Activated CD4-positive, alpha-beta memory T cell treated with anti-CD3 and anti-CD28 coated beads, Interleukin-2, amount 10 ng/mL, durations not matched to agents 7 days and 5 days (primary cell): ENCODE measurements at regions not wholly inside any gene's neighbourhood (a gene's known extent, or its start where the extent isn't known, plus 50 kb on each side); places are given as distances from the start of the nearest gene placed in this dataset.

Source experiments
- CTCF ChIA-PET: fragments of 350-600 bp; sonication (Branson Sonifier 250); formaldehyde crosslinking; loops from one replicate; lab custom pipeline; 2021; ENCODE audit warnings: antibody characterized with exemption, inconsistent platforms; lab: Charles Lee
- POLR2A ChIA-PET: fragments of 350-600 bp; sonication (Branson Sonifier 250); formaldehyde crosslinking; loops from one replicate; lab custom pipeline; 2021; ENCODE audit warnings: antibody characterized with exemption; lab: Charles Lee
- DNase-seq: peaks from one replicate; pipeline ENCODE4 v3.0.0-alpha.2; 2020
- H3K27ac Mint-ChIP-seq: one replicate; pipeline ENCODE4 v1.8.0; 2021; ENCODE audit warnings: mild to moderate bottlenecking, mixed read lengths
- H3K27me3 Mint-ChIP-seq: one replicate; pipeline ENCODE4 v1.8.0; 2021; ENCODE audit warnings: mixed read lengths
- H3K36me3 Mint-ChIP-seq: one replicate; pipeline ENCODE4 v1.8.0; 2021; ENCODE audit warnings: low read depth, mixed read lengths
- H3K4me1 Mint-ChIP-seq: one replicate; pipeline ENCODE4 v1.8.0; 2021; ENCODE audit warnings: mixed read lengths
- H3K4me3 Mint-ChIP-seq: one replicate; pipeline ENCODE4 v1.8.0; 2021; ENCODE audit warnings: mild to moderate bottlenecking, mixed read lengths
- H3K9me3 Mint-ChIP-seq: one replicate; pipeline ENCODE4 v1.8.0; 2021; ENCODE audit warnings: mixed read lengths

DNA sequence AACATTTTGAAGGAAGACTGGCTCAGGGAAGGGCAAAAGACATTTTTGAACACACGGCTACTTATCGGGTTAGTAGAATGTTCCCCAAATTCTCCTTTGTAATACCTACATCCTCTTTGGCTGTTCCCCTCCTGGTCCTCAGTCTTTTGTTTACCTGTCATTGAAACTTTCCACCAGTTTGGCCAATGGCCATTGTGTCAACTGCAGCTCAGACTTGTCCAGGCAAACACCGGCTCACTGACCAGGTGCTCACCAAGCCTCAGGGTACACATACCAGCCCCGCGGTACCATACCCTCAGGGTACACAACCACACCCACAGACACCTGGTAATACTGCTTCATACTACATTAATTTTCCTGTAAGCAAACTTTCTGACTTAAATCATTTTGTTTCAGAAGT lies 84.8 kb upstream of the ZNF648 start:
- DNase-seq: no peak
- POLR2A ChIA-PET: no interaction called here
- Mint-ChIP-seq H3K27me3 (no peaks in the 10 kb centered on the region), H3K4me1 (peaks cover 42% of the 10 kb centered on the region), H3K9me3 (no peaks in the 10 kb centered on the region), H3K36me3 (no peaks in the 10 kb centered on the region), H3K4me3 (no peak overlapping the region), H3K27ac (no peak overlapping the region)
- CTCF ChIA-PET: interaction anchor here (1.3 to 9.2 kb wide), 5 partner anchors 60 to 251 kb away, joined by 4 to 202 read pairs (median 5); partner anchors contain the start of genes GLUL and TEDDM1

GRCh38 chr1:182145441-182145840 lies 83.9 kb upstream of the ZNF648 start:
- no peak overlapping the region for H3K27ac Mint-ChIP-seq
- CTCF ChIA-PET: interaction anchor here (1.3 to 9.2 kb wide), 7 partner anchors 7 to 252 kb away, joined by 3 to 202 read pairs (median 5); partner anchors contain the start of genes GLUL and TEDDM1
- H3K4me3 Mint-ChIP-seq: no peak overlapping the region
- H3K4me1 Mint-ChIP-seq: peaks cover 42% of the 10 kb centered on the region
- POLR2A ChIA-PET: interaction anchor here (1.5 kb wide), 1 partner anchor 247 kb away, joined by 6 read pairs; the partner anchor contains the start of gene GLUL
- H3K27me3 Mint-ChIP-seq: peaks cover 4% of the 10 kb centered on the region
- H3K9me3 Mint-ChIP-seq: no peaks in the 10 kb centered on the region
- DNase-seq: no peak
- H3K36me3 Mint-ChIP-seq: no peaks in the 10 kb centered on the region

- no peak overlapping the region for H3K27ac Mint-ChIP-seq
- ChIA-PET CTCF (interaction anchor here (0.7 to 9.2 kb wide), 16 partner anchors 8 to 260 kb away, joined by 3 to 202 read pairs (median 5); partner anchors contain the start of gene TEDDM1), POLR2A (interaction anchor here (1.4 to 1.5 kb wide), 2 partner anchors 9 to 247 kb away, joined by 3 to 6 read pairs; partner anchors contain the start of gene GLUL)
- peaks cover 8% of the 10 kb centered on the region for H3K27me3 Mint-ChIP-seq
- no peaks in the 10 kb centered on the region for H3K36me3 Mint-ChIP-seq
- H3K4me1 Mint-ChIP-seq: peaks cover 38% of the 10 kb centered on the region
- H3K9me3 Mint-ChIP-seq: no peaks in the 10 kb centered on the region
- H3K4me3 Mint-ChIP-seq: no peak overlapping the region
- DNase-seq: no peak
Observed at GRCh38 chr1:182144646-182145030, 83.1 kb upstream of the ZNF648 start.

DNA sequence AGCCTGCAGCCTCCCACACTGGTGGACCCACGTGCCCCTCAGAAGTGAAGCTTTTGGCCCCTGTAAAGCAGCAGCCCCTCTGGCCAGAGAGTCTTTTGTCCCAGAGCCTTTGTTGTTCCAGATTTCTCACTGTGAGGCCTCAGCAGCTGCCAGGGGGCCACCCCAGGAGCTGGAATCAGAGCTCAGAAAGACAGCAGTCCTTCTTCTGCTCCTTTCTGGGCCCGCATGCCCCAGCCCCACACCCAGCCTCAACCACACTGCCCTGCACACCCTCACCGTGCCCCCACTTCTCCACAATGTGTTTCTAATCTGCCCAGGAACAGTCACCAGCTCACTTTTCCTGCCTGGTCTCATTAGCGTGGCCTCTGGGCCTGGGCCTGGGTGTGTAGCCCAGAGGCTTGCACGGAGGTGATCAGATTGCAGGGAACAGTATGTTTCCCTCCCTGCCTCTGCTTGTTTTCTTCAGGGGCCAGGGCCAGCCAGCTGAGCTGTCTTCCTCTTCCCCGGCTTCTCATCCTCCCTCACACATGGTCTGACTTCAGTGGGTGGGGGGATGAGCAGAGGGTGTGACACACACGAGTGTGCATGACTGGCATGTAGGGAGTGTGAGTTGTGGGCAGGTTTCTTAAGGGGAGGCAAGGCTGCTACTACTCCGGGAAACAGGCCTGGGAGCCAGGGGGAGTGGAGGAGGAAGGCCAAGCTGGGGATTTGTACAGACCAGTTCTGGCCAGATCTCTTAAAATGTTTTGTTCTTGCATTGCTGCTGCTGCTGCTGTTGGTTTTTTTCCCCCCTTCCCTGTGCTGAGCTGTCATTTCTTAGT lies 82.5 kb upstream of the ZNF648 start:
- Mint-ChIP-seq H3K27ac (no peak overlapping the region), H3K4me3 (no peak overlapping the region), H3K27me3 (peaks cover 8% of the 10 kb centered on the region), H3K4me1 (peaks cover 32% of the 10 kb centered on the region), H3K9me3 (no peaks in the 10 kb centered on the region), H3K36me3 (no peaks in the 10 kb centered on the region)
- POLR2A ChIA-PET: interaction anchor here (0.9 to 2.0 kb wide), 6 partner anchors 10 to 257 kb away, joined by 3 to 12 read pairs (median 5); partner anchors contain the start of gene GLUL
- CTCF ChIA-PET: interaction anchor here (0.5 to 9.2 kb wide), 38 partner anchors 9 to 638 kb away, joined by 3 to 202 read pairs (median 5); partner anchors contain the start of genes GLUL and TEDDM1
- no peak for DNase-seq

DNA sequence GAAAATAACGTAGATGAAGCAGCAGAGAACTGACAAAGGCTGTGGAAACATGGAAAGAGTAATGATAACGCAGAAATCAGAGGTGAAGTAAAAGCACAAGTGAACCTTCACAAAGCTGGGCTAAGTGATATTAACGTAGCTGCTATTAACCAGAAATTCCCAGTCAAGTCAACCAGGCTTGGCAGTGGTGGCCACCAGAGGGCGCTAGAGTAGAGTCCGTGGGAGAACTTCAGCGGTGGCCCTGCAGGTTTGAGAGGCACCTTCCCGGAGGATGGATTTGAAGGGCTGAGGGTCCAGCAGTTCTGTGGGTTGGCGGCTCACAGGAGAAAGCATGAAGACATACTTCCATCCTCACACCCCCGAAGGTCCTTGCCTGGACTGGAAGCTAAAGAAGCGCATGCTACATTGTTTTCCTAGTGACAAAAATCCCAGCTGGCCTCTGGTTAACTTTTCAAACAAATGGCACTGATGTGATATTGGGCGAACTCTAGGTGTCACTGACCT lies 81.7 kb upstream of the ZNF648 start:
- DNase-seq: peak; percentile 87
- Mint-ChIP-seq H3K9me3 (no peaks in the 10 kb centered on the region), H3K4me1 (peaks cover 28% of the 10 kb centered on the region), H3K4me3 (no peak overlapping the region), H3K27ac (no peak overlapping the region), H3K36me3 (no peaks in the 10 kb centered on the region), H3K27me3 (peaks cover 8% of the 10 kb centered on the region)
- ChIA-PET CTCF (interaction anchor here (0.5 to 9.2 kb wide), 49 partner anchors 8 to 639 kb away, joined by 3 to 202 read pairs (median 4); partner anchors contain the start of genes GLUL and TEDDM1), POLR2A (interaction anchor here (0.8 to 2.0 kb wide), 6 partner anchors 11 to 258 kb away, joined by 3 to 12 read pairs (median 4); no protein-coding TSS in a partner anchor)

DNA sequence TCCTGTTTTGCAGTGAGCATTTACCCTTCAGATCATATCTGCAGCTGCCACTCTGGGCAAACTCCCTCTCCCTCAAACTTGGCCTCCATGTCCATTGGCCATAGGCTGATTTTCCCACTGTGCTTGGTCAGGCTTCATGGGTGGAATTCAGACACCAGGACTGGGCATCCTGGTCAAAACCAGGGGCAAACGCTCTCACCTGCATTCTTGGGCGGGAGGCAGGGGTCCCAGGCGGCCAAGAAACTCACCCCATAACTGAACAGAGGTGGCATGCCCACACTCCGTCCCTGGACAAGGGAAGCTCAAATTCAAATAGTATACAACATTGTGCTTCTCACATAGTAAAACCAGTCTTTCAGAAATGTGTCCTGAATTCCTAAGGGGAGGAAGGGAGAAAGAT lies 81.1 kb upstream of the ZNF648 start:
- ChIA-PET POLR2A (interaction anchor here (0.8 to 2.0 kb wide), 3 partner anchors 105 to 254 kb away, joined by 3 to 12 read pairs (median 7); no protein-coding TSS in a partner anchor), CTCF (interaction anchor here (0.6 to 9.2 kb wide), 37 partner anchors 8 to 640 kb away, joined by 3 to 202 read pairs (median 4); partner anchors contain the start of genes GLUL and TEDDM1)
- Mint-ChIP-seq H3K27ac (no peak overlapping the region), H3K4me3 (no peak overlapping the region), H3K9me3 (no peaks in the 10 kb centered on the region), H3K36me3 (no peaks in the 10 kb centered on the region), H3K27me3 (peaks cover 8% of the 10 kb centered on the region), H3K4me1 (peaks cover 28% of the 10 kb centered on the region)
- no peak for DNase-seq

DNA sequence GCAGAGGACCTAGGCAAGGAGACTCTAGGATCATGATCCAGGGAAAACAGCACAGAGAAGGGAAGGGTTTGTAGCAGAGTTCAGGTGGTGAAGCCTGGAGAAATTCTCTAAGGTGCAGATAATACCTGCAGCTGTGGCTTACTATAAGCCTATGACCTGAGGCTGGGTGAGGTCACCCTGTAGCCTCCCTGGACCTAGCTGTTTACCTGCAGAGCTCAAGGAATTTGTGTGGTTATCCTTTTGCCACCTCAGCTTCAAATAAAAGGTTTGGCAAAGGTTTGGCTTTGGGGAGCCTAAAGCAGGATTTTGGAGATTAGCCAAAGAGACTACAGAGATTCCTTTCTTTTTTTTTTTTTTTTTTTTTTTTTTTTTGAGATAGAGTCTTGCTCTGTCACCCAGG lies 79.5 kb upstream of the ZNF648 start:
- ChIA-PET POLR2A (interaction anchor here (0.6 kb wide), 1 partner anchor 702 kb away, joined by 3 read pairs; no protein-coding TSS in a partner anchor), CTCF (interaction anchor here (1.1 to 9.2 kb wide), 4 partner anchors 56 to 256 kb away, joined by 3 to 202 read pairs (median 13); partner anchors contain the start of gene TEDDM1)

GRCh38 chr1:182139496-182139895 lies 78.0 kb upstream of the ZNF648 start:
- Mint-ChIP-seq H3K4me1 (peaks cover 30% of the 10 kb centered on the region), H3K9me3 (peaks cover 13% of the 10 kb centered on the region), H3K4me3 (no peak overlapping the region), H3K36me3 (peaks cover 7% of the 10 kb centered on the region), H3K27ac (no peak overlapping the region), H3K27me3 (peaks cover 8% of the 10 kb centered on the region)
- CTCF ChIA-PET: interaction anchor here (0.9 to 9.2 kb wide), 3 partner anchors 13 to 258 kb away, joined by 3 to 202 read pairs (median 4); partner anchors contain the start of gene TEDDM1
- no peak for DNase-seq
- POLR2A ChIA-PET: no interaction called here

More for the DNA sequence above, 79.5 kb upstream of the ZNF648 start:
- no peak for DNase-seq
- Mint-ChIP-seq H3K36me3 (no peaks in the 10 kb centered on the region), H3K27ac (no peak overlapping the region), H3K4me3 (no peak overlapping the region), H3K9me3 (no peaks in the 10 kb centered on the region), H3K4me1 (peaks cover 35% of the 10 kb centered on the region), H3K27me3 (peaks cover 8% of the 10 kb centered on the region)

DNA sequence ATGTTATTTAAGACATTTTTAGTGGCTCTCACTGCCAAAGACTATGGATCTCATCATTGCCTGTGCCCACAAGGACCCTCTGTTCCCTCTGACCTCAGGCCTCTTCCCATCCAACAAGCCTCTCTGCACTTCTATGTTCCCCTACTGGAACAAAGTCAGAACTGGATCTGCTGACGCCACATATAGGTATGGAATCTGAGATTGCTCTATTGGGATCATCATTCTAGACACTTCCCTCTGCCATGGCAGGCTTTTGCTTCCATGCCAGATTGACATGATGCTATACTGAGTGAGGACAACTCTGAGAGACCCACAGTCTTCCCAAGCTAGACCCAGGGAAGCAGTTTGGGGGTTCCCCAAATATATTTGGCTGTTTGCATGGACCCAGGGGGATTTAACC lies 76.0 kb upstream of the ZNF648 start:
- POLR2A ChIA-PET: no interaction called here
- Mint-ChIP-seq H3K36me3 (peaks cover 15% of the 10 kb centered on the region), H3K4me1 (peaks cover 18% of the 10 kb centered on the region), H3K27ac (no peak overlapping the region), H3K4me3 (no peak overlapping the region), H3K9me3 (peaks cover 27% of the 10 kb centered on the region), H3K27me3 (peaks cover 8% of the 10 kb centered on the region)
- DNase-seq: no peak
- CTCF ChIA-PET: no interaction called here

GRCh38 chr1:182135946-182136345 lies 74.4 kb upstream of the ZNF648 start:
- POLR2A ChIA-PET: no interaction called here
- peaks cover 32% of the 10 kb centered on the region for H3K9me3 Mint-ChIP-seq
- no peak overlapping the region for H3K27ac Mint-ChIP-seq
- peaks cover 15% of the 10 kb centered on the region for H3K4me1 Mint-ChIP-seq
- no peak overlapping the region for H3K4me3 Mint-ChIP-seq
- DNase-seq: no peak
- CTCF ChIA-PET: interaction anchor here (0.6 to 1.2 kb wide), 2 partner anchors 26 to 55 kb away, joined by 3 to 5 read pairs; no protein-coding TSS in a partner anchor
- H3K36me3 Mint-ChIP-seq: peaks cover 15% of the 10 kb centered on the region
- H3K27me3 Mint-ChIP-seq: peaks cover 8% of the 10 kb centered on the region

DNA sequence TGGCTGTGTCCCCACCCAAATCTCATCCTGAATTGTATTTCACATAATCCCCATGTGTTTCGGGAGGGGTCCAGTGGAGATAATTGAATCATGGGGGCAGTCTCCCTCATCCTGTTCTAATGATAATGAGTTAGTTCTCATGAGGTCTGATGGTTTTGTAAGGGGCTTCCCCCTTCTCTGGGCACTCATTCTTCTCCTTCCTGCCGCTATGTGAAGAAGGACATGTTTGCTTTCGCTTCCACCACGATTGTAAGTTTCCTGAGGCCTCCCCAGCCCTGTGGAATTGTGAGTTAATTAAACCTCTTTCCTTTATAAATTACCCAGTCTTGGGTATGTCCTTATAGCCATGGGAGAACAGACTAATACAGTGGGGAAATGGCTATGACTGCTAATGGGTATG lies 72.7 kb upstream of the ZNF648 start:
- DNase-seq: no peak
- H3K27me3 Mint-ChIP-seq: no peaks in the 10 kb centered on the region
- H3K27ac Mint-ChIP-seq: no peak overlapping the region
- ChIA-PET CTCF (interaction anchor here (0.8 to 1.1 kb wide), 3 partner anchors 9 to 253 kb away, joined by 3 read pairs; no protein-coding TSS in a partner anchor), POLR2A (no interaction called here)
- H3K36me3 Mint-ChIP-seq: peaks cover 15% of the 10 kb centered on the region
- H3K4me1 Mint-ChIP-seq: peaks cover 15% of the 10 kb centered on the region
- peaks cover 32% of the 10 kb centered on the region for H3K9me3 Mint-ChIP-seq
- H3K4me3 Mint-ChIP-seq: no peak overlapping the region

GRCh38 chr1:182133181-182133580 lies 71.7 kb upstream of the ZNF648 start:
- Mint-ChIP-seq H3K4me3 (no peak overlapping the region), H3K27me3 (no peaks in the 10 kb centered on the region), H3K9me3 (peaks cover 32% of the 10 kb centered on the region), H3K36me3 (peaks cover 15% of the 10 kb centered on the region), H3K4me1 (peaks cover 15% of the 10 kb centered on the region), H3K27ac (no peak overlapping the region)
- ChIA-PET POLR2A (no interaction called here), CTCF (interaction anchor here (3.9 kb wide), 1 partner anchor 10 kb away, joined by 17 read pairs; no protein-coding TSS in a partner anchor)
- no peak for DNase-seq
